Neural cell (in vitro differentiated cells): ENCODE measurements at regions not wholly inside any gene's neighbourhood (a gene's known extent, or its start where the extent isn't known, plus 50 kb on each side); places are given as distances from the start of the nearest gene placed in this dataset.

ENCODE experiments used
- EP300 ChIP-seq: fragments of 450-650 bp; conservative IDR thresholded peaks from 2 replicates; pipeline ENCODE4 v1.6.1; 2014; ENCODE audit warnings: antibody characterized with exemption, mild to moderate bottlenecking, moderate library complexity; ENCODE audit not compliant: poor library complexity, severe bottlenecking
- EZH2 ChIP-seq: fragments of 200-600, 300-800 bp; shearing (Covaris generic), sonication (generic); IDR thresholded peaks from 2 replicates; pipeline ENCODE4 v1.6.1; 2014; ENCODE audit warnings: antibody characterized with exemption, low read length, borderline replicate concordance, mild to moderate bottlenecking; ENCODE audit not compliant: insufficient read depth, poor library complexity, severe bottlenecking
- MXI1 ChIP-seq: fragments of 450-650 bp; conservative IDR thresholded peaks from 2 replicates; pipeline ENCODE4 v1.6.1; 2014; ENCODE audit warnings: antibody characterized with exemption, mild to moderate bottlenecking; ENCODE audit not compliant: poor library complexity, severe bottlenecking
- POLR2AphosphoS5 ChIP-seq: IDR thresholded peaks from 2 replicates; pipeline ENCODE4 v1.6.1; 2012
- RAD21 ChIP-seq: fragments of 450-650 bp; conservative IDR thresholded peaks from 2 replicates; pipeline ENCODE4 v1.6.1; 2014; ENCODE audit warnings: antibody characterized with exemption, mild to moderate bottlenecking, moderate library complexity
- SMC3 ChIP-seq: fragments of 450-650 bp; conservative IDR thresholded peaks from 2 replicates; pipeline ENCODE4 v1.6.1; 2014; ENCODE audit warnings: antibody characterized with exemption, mild to moderate bottlenecking, moderate library complexity; ENCODE audit not compliant: poor library complexity
- TF ChIP-seq, protein P1 (sequence below): fragments of 450-650 bp; IDR thresholded peaks from 2 replicates; pipeline ENCODE4 v1.5.1; 2014; ENCODE audit warnings: antibody characterized with exemption, mild to moderate bottlenecking, moderate library complexity; ENCODE audit not compliant: poor library complexity, severe bottlenecking

DNA sequence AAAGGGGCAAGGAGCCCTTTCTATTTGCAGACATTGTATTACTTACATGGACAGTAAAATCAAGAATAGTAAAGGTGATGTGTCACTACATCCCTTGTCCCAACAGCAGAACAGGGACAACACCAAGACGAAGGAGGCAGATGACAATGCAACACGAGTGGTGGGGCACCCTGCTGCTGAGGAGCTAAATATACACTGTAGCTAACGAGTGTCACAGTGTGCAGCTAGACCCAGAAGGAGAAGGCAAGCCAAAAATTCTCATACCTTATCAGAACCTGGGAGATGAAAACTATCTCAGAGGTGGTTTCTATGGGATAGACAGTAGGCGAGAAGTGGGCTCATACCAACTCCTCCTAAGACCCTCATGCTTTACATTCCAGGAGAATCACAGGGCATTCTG lies 518.4 kb upstream of the LRRTM1 start:
- no peak for TF ChIP-seq POLR2AphosphoS5
- TF ChIP-seq EP300, result no peak
- TF ChIP-seq, protein P1, sequence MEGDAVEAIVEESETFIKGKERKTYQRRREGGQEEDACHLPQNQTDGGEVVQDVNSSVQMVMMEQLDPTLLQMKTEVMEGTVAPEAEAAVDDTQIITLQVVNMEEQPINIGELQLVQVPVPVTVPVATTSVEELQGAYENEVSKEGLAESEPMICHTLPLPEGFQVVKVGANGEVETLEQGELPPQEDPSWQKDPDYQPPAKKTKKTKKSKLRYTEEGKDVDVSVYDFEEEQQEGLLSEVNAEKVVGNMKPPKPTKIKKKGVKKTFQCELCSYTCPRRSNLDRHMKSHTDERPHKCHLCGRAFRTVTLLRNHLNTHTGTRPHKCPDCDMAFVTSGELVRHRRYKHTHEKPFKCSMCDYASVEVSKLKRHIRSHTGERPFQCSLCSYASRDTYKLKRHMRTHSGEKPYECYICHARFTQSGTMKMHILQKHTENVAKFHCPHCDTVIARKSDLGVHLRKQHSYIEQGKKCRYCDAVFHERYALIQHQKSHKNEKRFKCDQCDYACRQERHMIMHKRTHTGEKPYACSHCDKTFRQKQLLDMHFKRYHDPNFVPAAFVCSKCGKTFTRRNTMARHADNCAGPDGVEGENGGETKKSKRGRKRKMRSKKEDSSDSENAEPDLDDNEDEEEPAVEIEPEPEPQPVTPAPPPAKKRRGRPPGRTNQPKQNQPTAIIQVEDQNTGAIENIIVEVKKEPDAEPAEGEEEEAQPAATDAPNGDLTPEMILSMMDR, result no peak
- TF ChIP-seq MXI1, result no peak
- TF ChIP-seq EZH2, result no peak
- no peak for TF ChIP-seq SMC3
- no peak for TF ChIP-seq RAD21
